Adrenal gland (tissue), 9 donors: ENCODE measurements at regions not wholly inside any gene's neighbourhood (a gene's known extent, or its start where the extent isn't known, plus 50 kb on each side); places are given as distances from the start of the nearest gene placed in this dataset.

ENCODE experiments used
- DNase-seq, 7 donors: peaks; one replicate each; pipeline ENCODE4 v3.0.0-alpha.2; 2019 to 2020
- H3K27ac ChIP-seq, 5 donors: fragments of 200-600 bp; sonication (generic) in 4 of 5; 1 replicate in 3 of 5; 2 replicates in 2 of 5; pipeline versions ENCODE4 v1.5.1 to v1.8.0; 2016 to 2020; ENCODE audit warnings: mild to moderate bottlenecking in 1 of 5
- H3K27me3 ChIP-seq: fragments of 200-600 bp; 2 replicates; pipeline ENCODE4 v1.8.0; 2021
- H3K36me3 ChIP-seq, 2 donors: fragments of 200-600 bp; replicated peaks in 1 of 2; 1 replicate in 1 of 2; 2 replicates in 1 of 2; pipeline versions ENCODE4 v1.5.1 to v1.8.0; 2018 to 2022
- H3K4me1 ChIP-seq, 2 donors: fragments of 200-600 bp; replicated peaks in 1 of 2; 1 replicate in 1 of 2; 2 replicates in 1 of 2; pipeline versions ENCODE4 v1.5.1 to v1.8.0; 2018 to 2021
- H3K4me3 ChIP-seq, 4 donors: fragments of 200-600 bp; sonication (generic) in 3 of 4; one replicate each; pipeline ENCODE4 v1.5.1; 2016 to 2018
- H3K9me3 ChIP-seq, 3 donors: fragments of 200-600 bp; sonication (generic) in 1 of 3; replicated peaks in 1 of 3; 1 replicate in 2 of 3; 2 replicates in 1 of 3; pipeline versions ENCODE4 v1.5.1 to v1.8.0; 2016 to 2021
- CTCF ChIP-seq, 6 experiments: fragments of 450-650 bp in 4 of 6; fragments of 200-600 bp in 2 of 6; sonication (generic) in 1 of 6; IDR thresholded peaks; 1 replicate in 5 of 6; 2 replicates in 1 of 6; pipeline versions ENCODE4 v1.5.1 to v1.8.0; 2016 to 2021; ENCODE audit warnings: antibody characterized with exemption in 6 of 6, mild to moderate bottlenecking in 2 of 6, moderate library complexity in 1 of 6
- POLR2A ChIP-seq, 2 donors: fragments of 450-650 bp; IDR thresholded peaks; one replicate each; pipeline ENCODE4 v1.6.1; 2017; ENCODE audit warnings: antibody characterized with exemption in 2 of 2, mild to moderate bottlenecking in 2 of 2, moderate library complexity in 1 of 2
- WGBS, 4 donors: extraction: QIAGEN DNeasy Blood & Tissue Kit in 2 of 4; methylation state at CpG; one replicate each; pipeline versions ENCODE4 v1.1.5 to v1.1.7; 2013 to 2017; 5-methylcytosine and 5-hydroxymethylcytosine counted together
- intact Hi-C, 2 donors: fragments of 100-400 bp; cut with DNase I; formaldehyde crosslinking; loops; one replicate each; pipeline versions ENCODE4 v1.14.1 to v1.15.0; 2022 to 2023
- donor health status: healthy with polysubstance abuse.
- donor health status: Bipolar disorder and iron deficiency.
- donor health status: DM: yes; HTN: yes; CAD: no.
- donor health status: DM: no; HTN: no; CAD: no.
- donor health status: DM: no; HTN: no; CAD: no.

GRCh38 chr5:40453689-40454088 is 226.0 kb upstream of the PTGER4 start:
- H3K27ac ChIP-seq, result no peak overlapping the region
- WGBS, 4 donors, result 63 to 88% (median 71%) methylated on average over 1 of the region's 1 CpG
- intact Hi-C loops, result no loop called here
- DNase-seq, result no peak
- H3K27me3 ChIP-seq, result no peaks in the 10 kb centered on the region
- no peaks in the 10 kb centered on the region for H3K36me3 ChIP-seq
- no peak overlapping the region for H3K4me3 ChIP-seq
- no peak for TF ChIP-seq POLR2A (IDR thresholded peaks at IDR 0.05)
- TF ChIP-seq CTCF (IDR thresholded peaks at IDR 0.05), result no peak
- no peaks in the 10 kb centered on the region for H3K9me3 ChIP-seq
- no peaks in the 10 kb centered on the region for H3K4me1 ChIP-seq

DNA sequence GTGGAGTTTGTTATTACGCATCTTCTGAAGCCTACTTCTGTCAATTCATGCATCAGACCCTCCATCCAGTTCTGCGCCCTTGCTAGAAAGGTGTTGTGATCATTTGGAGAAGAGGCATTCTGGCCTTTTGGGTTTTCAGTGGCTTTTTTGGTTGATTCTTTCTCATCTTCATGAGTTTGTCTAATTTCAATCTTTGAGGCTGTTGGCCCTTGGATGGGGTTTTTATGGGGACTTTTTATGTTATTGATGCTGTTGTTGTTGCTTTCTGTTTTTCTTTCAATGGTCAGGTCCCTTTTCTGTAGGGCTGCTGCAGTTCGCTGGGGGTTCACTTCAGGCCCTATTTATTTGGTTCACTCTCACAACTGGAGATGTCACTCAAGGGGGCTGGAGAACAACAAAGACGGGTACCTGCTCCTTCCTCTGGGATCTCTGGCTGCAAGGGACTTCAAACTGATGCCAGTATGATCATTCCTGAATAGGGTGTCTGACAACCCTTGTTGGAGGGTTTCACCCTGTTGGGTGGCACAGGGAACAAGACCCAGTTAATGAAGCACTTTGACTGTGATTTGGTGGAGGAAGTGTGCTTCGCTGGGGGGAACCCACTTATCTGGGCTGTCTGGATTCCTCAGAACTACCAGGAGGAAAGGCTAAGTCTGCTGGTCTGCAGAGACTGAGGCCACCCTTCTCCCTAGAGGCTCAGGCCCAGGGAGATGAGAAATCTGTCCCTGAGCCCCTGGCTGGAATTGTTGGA is 226.7 kb upstream of the PTGER4 start:
- no peak for DNase-seq
- no peaks in the 10 kb centered on the region for H3K4me1 ChIP-seq
- H3K36me3 ChIP-seq, result no peaks in the 10 kb centered on the region
- no peak overlapping the region for H3K4me3 ChIP-seq
- TF ChIP-seq CTCF (IDR thresholded peaks at IDR 0.05) (no peak), POLR2A (IDR thresholded peaks at IDR 0.05) (no peak)
- intact Hi-C loops, result no loop called here
- 74 to 80% (median 77%) methylated on average over 5 of the region's 5 CpGs for WGBS, 4 donors
- no peaks in the 10 kb centered on the region for H3K9me3 ChIP-seq
- H3K27me3 ChIP-seq, result no peaks in the 10 kb centered on the region
- no peak overlapping the region for H3K27ac ChIP-seq

DNA sequence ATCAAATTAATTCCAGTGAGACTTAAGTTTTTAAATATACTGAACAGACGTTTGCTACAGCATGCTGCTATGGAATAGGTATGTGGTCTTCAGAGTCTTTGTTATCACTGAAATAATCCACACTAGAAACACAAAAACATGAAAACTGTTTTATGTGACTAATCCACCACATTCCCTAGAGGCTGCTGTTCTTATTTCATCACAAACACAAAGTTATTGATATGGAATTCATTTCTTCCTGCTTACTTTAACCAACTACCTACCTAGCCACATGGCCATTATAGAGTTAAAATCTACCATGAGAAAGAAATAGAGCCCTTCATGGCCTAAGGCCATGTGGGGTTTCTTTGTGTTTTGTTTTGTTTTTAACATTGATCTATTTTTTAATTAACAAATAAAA is 232.3 kb upstream of the PTGER4 start:
- Histone ChIP-seq H3K36me3 (no peaks in the 10 kb centered on the region), H3K9me3 (no peaks in the 10 kb centered on the region), H3K27ac (no peak overlapping the region), H3K4me3 (no peak overlapping the region), H3K4me1 (no peaks in the 10 kb centered on the region), H3K27me3 (no peaks in the 10 kb centered on the region)
- TF ChIP-seq CTCF (IDR thresholded peaks at IDR 0.05) (no peak), POLR2A (IDR thresholded peaks at IDR 0.05) (no peak)
- DNase-seq, result no peak
- intact Hi-C loops, result no loop called here
- WGBS, 4 donors, result 43 to 60% (median 44%) methylated on average over 1 of the region's 1 CpG

DNA sequence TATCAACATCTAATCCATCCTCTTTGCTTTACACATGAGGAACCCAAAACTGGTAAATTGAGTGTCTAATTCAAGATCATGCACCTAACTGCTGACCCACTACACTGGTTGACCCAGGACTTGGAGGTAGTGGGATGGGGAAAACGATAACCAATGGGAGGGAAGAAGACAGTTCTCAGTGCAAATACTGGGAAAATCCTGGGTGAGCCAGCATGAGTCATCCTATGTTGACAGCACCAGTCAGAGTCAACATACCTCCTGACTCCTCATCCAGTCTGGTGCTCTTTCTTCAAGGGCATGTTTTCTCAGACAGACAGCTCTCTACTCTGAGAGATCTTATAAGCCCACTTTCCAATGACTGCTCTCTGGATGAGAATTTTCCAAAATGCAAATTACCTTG is 232.8 kb upstream of the PTGER4 start:
- intact Hi-C loops, result no loop called here
- WGBS, 4 donors, result 23 to 58% (median 41%) methylated on average over 1 of the region's 1 CpG

More for the DNA sequence above, 232.8 kb upstream of the PTGER4 start:
- Histone ChIP-seq H3K36me3 (no peaks in the 10 kb centered on the region), H3K9me3 (no peaks in the 10 kb centered on the region), H3K4me3 (no peak overlapping the region), H3K27ac (no peak overlapping the region), H3K27me3 (no peaks in the 10 kb centered on the region), H3K4me1 (no peaks in the 10 kb centered on the region)
- DNase-seq, result no peak
- TF ChIP-seq POLR2A (IDR thresholded peaks at IDR 0.05), result no peak
- no peak for TF ChIP-seq CTCF (IDR thresholded peaks at IDR 0.05)
